ENCODE measurements at regions not wholly inside any gene's neighbourhood (a gene's known extent, or its start where the extent isn't known, plus 50 kb on each side); places are given as distances from the start of the nearest gene placed in this dataset.
A peak's percentile ranks its signal among the peaks of the same experiment; 100 is the strongest.

DNA sequence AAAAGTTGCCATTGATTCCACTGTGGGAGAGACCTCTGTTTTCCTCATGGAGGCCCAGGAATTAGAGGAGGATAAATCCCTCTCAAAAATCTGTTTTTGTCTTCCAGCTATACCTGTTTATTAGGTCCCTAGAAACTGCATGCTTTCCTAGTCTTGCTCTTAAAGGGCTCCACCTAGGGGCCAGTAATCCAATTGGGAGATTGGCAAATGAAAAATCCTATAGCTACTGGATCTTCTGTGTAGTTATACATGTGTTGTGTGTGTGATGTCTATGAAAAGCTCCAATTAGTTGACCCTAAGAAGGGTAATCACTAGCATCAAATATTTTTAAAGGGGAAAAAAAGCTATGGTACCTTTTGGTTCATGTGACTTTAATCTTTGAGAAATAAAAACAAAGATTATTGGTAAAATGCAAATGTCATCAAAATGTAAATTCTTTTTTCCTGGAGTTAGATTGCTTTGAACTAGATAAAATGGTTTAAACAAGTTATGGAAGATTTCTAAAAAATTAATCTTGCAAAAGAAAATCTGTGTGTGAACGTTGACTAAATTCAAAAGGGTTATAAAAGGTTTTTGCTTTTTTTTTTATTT lies 63.4 kb upstream of the C1QTNF9B start:
- H3K4me1 ChIP-seq (ENCODE audit: control insufficient read depth in 2 of 2, insufficient read depth in 2 of 2, low read length in 2 of 2), result no peaks in the 10 kb centered on the region
- no peaks in the 10 kb centered on the region for H4K20me1 ChIP-seq (ENCODE audit: control insufficient read depth, insufficient read depth, low read length, poor library complexity, severe bottlenecking)
- no peak for TF ChIP-seq EZH2 (IDR thresholded peaks at IDR 0.05; ENCODE audit: borderline replicate concordance, insufficient read depth, low read depth, low read length, poor library complexity, severe bottlenecking)
- TF ChIP-seq, protein P1, sequence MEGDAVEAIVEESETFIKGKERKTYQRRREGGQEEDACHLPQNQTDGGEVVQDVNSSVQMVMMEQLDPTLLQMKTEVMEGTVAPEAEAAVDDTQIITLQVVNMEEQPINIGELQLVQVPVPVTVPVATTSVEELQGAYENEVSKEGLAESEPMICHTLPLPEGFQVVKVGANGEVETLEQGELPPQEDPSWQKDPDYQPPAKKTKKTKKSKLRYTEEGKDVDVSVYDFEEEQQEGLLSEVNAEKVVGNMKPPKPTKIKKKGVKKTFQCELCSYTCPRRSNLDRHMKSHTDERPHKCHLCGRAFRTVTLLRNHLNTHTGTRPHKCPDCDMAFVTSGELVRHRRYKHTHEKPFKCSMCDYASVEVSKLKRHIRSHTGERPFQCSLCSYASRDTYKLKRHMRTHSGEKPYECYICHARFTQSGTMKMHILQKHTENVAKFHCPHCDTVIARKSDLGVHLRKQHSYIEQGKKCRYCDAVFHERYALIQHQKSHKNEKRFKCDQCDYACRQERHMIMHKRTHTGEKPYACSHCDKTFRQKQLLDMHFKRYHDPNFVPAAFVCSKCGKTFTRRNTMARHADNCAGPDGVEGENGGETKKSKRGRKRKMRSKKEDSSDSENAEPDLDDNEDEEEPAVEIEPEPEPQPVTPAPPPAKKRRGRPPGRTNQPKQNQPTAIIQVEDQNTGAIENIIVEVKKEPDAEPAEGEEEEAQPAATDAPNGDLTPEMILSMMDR (IDR thresholded peaks at IDR 0.05), result peak; percentile 56
- no peaks in the 10 kb centered on the region for H3K4me1 Mint-ChIP-seq
- ChIA-PET CTCF (interaction anchor here (0.7 to 2.2 kb wide), 5 partner anchors 9 to 493 kb away, joined by 3 to 12 read pairs (median 3); no protein-coding TSS in a partner anchor), POLR2A (no interaction called here)
- ATAC-seq (ENCODE audit: low read depth) (no peak), DNase-seq (peak; percentile 23)
- H2AFZ ChIP-seq (ENCODE audit: insufficient read depth, low read depth, low read length, poor library complexity, severe bottlenecking), result no peak overlapping the region
- no peaks in the 10 kb centered on the region for H3K79me2 ChIP-seq (ENCODE audit: control insufficient read depth, insufficient read depth, low read length)
- no peaks in the 10 kb centered on the region for H3K36me3 ChIP-seq (replicated peaks in 1 of 2; ENCODE audit: control extremely low read depth in 1 of 2, control insufficient read depth in 1 of 2, extremely low read depth in 1 of 2, insufficient read depth in 2 of 2, low read length in 1 of 2)
- no CpG with 5 or more reads among the region's 1 CpG for WGBS (ENCODE audit: insufficient coverage)
- H3K27ac Mint-ChIP-seq, result no peak overlapping the region
- H3K27ac ChIP-seq (ENCODE audit: low read length in 2 of 2), result no peak overlapping the region
- no peaks in the 10 kb centered on the region for H3K27me3 ChIP-seq (replicated peaks in 1 of 4; ENCODE audit: control extremely low read depth in 1 of 4, control insufficient read depth in 3 of 4, insufficient read depth in 4 of 4, low read length in 3 of 4)
- no peak overlapping the region for H3K4me2 ChIP-seq (replicated peaks; ENCODE audit: low read depth, low read length, poor library complexity, severe bottlenecking)
- H3K4me3 ChIP-seq (ENCODE audit: control extremely low read depth in 1 of 5, extremely low read depth in 1 of 5, insufficient read depth in 1 of 5, low read depth in 2 of 5, low read length in 4 of 5), result no peak overlapping the region
- no peak overlapping the region for H3K9ac ChIP-seq (ENCODE audit: low read length)
- no peak overlapping the region for H3K4me3 Mint-ChIP-seq
- intact Hi-C loops (cut with micrococcal nuclease), result loop anchor here (1.0 kb wide), 1 partner anchor 494 kb away; no protein-coding TSS in a partner anchor
- no peaks in the 10 kb centered on the region for H3K9me3 Mint-ChIP-seq (ENCODE audit: insufficient read depth)
- peaks cover 5% of the 10 kb centered on the region for H3K27me3 Mint-ChIP-seq
- H3K9me3 ChIP-seq (ENCODE audit: control extremely low read depth in 1 of 3, control insufficient read depth in 2 of 3, insufficient read depth in 1 of 3, low read length in 2 of 3), result no peaks in the 10 kb centered on the region

DNA sequence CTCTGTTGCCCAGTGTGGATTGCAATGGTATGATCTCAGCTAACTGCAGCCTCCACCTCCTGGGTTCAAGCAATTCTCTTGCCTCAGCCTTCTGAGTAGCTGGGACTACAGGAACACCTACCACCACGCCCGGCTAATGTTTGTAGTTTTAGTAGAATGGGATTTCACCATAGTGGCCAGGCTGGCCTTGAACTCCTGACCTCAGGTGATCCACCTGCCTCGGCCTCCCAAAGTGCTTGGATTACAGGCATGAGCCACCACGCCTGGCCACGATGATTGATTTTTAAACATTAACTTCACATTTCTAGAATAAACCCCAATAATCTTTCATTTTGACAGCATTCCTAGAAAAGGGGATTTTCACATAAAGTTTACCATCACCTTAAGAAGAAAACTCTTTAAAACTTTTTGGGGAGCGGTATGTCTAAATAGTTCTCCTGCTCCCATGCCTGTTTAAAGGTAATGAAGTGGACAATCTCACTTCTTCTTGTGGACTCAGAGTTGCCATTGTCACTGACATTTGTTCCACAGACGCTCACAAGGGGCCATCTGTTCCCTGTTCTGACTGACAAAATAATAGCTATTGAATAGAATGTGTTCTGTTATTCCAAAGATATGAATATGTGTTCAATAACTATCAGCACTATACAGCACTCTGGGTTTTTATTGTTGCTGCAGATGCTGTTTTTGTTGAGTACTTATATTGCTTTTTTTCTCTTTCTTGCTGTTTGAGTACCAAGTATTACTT lies 66.1 kb upstream of the C1QTNF9B start:
- ATAC-seq (ENCODE audit: low read depth), result no peak

More for the DNA sequence above, 66.1 kb upstream of the C1QTNF9B start:
- ChIA-PET POLR2A (no interaction called here), CTCF (no interaction called here)
- no peak overlapping the region for H3K27ac Mint-ChIP-seq
- H3K4me1 Mint-ChIP-seq, result peaks cover 5% of the 10 kb centered on the region
- Histone ChIP-seq H3K36me3 (replicated peaks in 1 of 2; ENCODE audit: control extremely low read depth in 1 of 2, control insufficient read depth in 1 of 2, extremely low read depth in 1 of 2, insufficient read depth in 2 of 2, low read length in 1 of 2) (no peaks in the 10 kb centered on the region), H3K79me2 (ENCODE audit: control insufficient read depth, insufficient read depth, low read length) (no peaks in the 10 kb centered on the region), H3K4me2 (replicated peaks; ENCODE audit: low read depth, low read length, poor library complexity, severe bottlenecking) (no peak overlapping the region), H3K9me3 (ENCODE audit: control extremely low read depth in 1 of 3, control insufficient read depth in 2 of 3, insufficient read depth in 1 of 3, low read length in 2 of 3) (no peaks in the 10 kb centered on the region), H2AFZ (ENCODE audit: insufficient read depth, low read depth, low read length, poor library complexity, severe bottlenecking) (no peak overlapping the region), H4K20me1 (ENCODE audit: control insufficient read depth, insufficient read depth, low read length, poor library complexity, severe bottlenecking) (no peaks in the 10 kb centered on the region), H3K27ac (ENCODE audit: low read length in 2 of 2) (no peak overlapping the region), H3K27me3 (replicated peaks in 1 of 4; ENCODE audit: control extremely low read depth in 1 of 4, control insufficient read depth in 3 of 4, insufficient read depth in 4 of 4, low read length in 3 of 4) (no peaks in the 10 kb centered on the region), H3K4me3 (ENCODE audit: control extremely low read depth in 1 of 5, extremely low read depth in 1 of 5, insufficient read depth in 1 of 5, low read depth in 2 of 5, low read length in 4 of 5) (no peak overlapping the region), H3K9ac (ENCODE audit: low read length) (no peak overlapping the region), H3K4me1 (ENCODE audit: control insufficient read depth in 2 of 2, insufficient read depth in 2 of 2, low read length in 2 of 2) (no peaks in the 10 kb centered on the region)
- DNase-seq, result no peak
- intact Hi-C loops (cut with micrococcal nuclease), result no loop called here
- H3K27me3 Mint-ChIP-seq, result peaks cover 6% of the 10 kb centered on the region
- no peak overlapping the region for H3K4me3 Mint-ChIP-seq
- no peaks in the 10 kb centered on the region for H3K9me3 Mint-ChIP-seq (ENCODE audit: insufficient read depth)
- TF ChIP-seq, protein P1 (IDR thresholded peaks at IDR 0.05), result no peak
- no peak for TF ChIP-seq EZH2 (IDR thresholded peaks at IDR 0.05; ENCODE audit: borderline replicate concordance, insufficient read depth, low read depth, low read length, poor library complexity, severe bottlenecking)
- WGBS (ENCODE audit: insufficient coverage), result 100% methylated on average over 1 of the region's 7 CpGs
